ENCODE measurements at regions not wholly inside any gene's neighbourhood (a gene's known extent, or its start where the extent isn't known, plus 50 kb on each side); places are given as distances from the start of the nearest gene placed in this dataset.

DNA sequence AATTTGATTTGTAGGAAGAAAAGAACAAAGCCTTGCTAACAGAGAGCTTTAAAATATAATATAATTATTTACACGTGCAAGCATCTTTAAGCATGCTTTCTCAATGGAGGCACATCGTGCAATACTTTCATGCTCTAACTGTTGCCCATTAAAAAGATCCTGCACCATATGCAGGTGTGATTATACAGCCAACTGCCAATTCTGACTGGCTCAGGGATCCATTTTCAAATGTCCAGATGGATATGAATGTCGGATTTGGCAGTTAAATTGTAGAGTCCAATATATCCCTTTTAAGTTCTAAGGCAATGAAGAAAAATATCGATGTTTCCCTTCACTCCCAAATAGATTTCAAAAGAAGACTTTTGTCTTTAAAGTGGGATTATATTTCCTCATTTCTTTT is 416.4 kb upstream of the CD180 start:
- TF ChIP-seq, protein P1, sequence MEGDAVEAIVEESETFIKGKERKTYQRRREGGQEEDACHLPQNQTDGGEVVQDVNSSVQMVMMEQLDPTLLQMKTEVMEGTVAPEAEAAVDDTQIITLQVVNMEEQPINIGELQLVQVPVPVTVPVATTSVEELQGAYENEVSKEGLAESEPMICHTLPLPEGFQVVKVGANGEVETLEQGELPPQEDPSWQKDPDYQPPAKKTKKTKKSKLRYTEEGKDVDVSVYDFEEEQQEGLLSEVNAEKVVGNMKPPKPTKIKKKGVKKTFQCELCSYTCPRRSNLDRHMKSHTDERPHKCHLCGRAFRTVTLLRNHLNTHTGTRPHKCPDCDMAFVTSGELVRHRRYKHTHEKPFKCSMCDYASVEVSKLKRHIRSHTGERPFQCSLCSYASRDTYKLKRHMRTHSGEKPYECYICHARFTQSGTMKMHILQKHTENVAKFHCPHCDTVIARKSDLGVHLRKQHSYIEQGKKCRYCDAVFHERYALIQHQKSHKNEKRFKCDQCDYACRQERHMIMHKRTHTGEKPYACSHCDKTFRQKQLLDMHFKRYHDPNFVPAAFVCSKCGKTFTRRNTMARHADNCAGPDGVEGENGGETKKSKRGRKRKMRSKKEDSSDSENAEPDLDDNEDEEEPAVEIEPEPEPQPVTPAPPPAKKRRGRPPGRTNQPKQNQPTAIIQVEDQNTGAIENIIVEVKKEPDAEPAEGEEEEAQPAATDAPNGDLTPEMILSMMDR (IDR thresholded peaks at IDR 0.05) = no peak
- no peak for ATAC-seq
- ChIA-PET CTCF (no interaction called here), POLR2A (no interaction called here)
- no peak for DNase-seq
- Mint-ChIP-seq H3K9me3 (no peaks in the 10 kb centered on the region), H3K36me3 (ENCODE audit: low read depth) (no peaks in the 10 kb centered on the region), H3K27ac (no peak overlapping the region), H3K4me3 (no peak overlapping the region), H3K27me3 (peaks cover 2% of the 10 kb centered on the region), H3K4me1 (ENCODE audit: low read depth) (no peaks in the 10 kb centered on the region)
- intact Hi-C loops (cut with micrococcal nuclease) = no loop called here

DNA sequence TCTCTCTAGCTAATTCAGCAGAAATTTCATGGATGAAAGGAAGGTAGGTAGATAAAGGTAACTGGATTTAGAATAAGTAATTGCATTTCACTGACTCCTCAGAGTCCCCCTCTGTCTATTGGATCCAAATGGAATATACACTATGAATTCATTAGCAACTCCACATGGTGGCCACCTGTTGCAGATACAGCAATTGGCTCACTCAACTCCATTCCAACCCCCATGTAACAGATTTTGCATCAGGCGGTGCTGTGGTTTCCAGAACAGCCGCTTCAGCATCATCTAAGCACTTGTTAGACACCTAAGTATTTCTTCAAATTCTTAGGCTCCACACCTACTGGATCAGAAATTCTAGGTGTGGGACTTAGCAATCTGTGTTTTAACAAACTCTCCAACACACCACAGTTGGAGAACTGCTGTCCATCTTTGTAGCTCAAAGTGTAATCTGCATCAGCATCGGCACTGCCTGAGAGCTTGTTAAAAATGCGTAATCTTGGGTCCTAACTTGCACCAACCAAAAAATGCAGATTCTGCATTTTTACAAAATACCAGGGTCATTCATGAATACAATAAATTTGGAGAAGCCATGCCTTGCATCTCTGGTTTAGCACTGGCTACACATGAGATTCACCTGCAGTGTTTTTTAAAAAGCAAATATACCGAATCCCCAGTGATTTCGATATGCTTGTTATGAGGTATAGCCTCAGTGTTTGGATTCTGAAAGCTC is 413.8 kb upstream of the CD180 start:
- TF ChIP-seq, protein P1 (IDR thresholded peaks at IDR 0.05) = no peak
- Mint-ChIP-seq H3K4me1 (ENCODE audit: low read depth) (no peaks in the 10 kb centered on the region), H3K9me3 (no peaks in the 10 kb centered on the region), H3K27ac (no peak overlapping the region), H3K4me3 (no peak overlapping the region), H3K27me3 (peaks cover 3% of the 10 kb centered on the region), H3K36me3 (ENCODE audit: low read depth) (no peaks in the 10 kb centered on the region)
- ChIA-PET CTCF (no interaction called here), POLR2A (no interaction called here)
- DNase-seq = no peak
- intact Hi-C loops (cut with micrococcal nuclease) = no loop called here
- ATAC-seq = no peak

DNA sequence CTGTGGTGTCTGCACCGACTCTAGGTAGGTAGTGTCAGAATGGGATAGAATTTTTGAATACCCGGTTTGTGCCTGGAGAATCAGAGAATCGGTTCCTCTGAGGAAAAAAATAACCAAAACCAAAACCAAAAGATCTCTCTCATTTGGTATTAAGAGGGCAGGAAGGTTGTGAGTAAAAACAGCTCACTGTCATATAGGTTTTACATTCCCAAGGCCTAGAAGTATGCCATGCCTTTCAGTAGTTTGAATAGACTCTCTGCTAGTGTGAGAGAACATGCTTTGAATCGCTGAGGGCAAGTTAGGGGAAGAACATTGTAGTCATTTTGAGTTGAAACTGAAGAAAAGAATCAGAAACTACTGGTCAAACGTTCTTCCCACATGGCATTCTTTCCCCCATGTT is 411.4 kb upstream of the CD180 start:
- H3K4me1 Mint-ChIP-seq (ENCODE audit: low read depth) = no peaks in the 10 kb centered on the region
- H3K27me3 Mint-ChIP-seq = peaks cover 2% of the 10 kb centered on the region
- H3K4me3 Mint-ChIP-seq = no peak overlapping the region
- peaks cover under 1% of the 10 kb centered on the region for H3K9me3 Mint-ChIP-seq
- TF ChIP-seq, protein P1 (IDR thresholded peaks at IDR 0.05) = no peak
- no peak overlapping the region for H3K27ac Mint-ChIP-seq
- H3K36me3 Mint-ChIP-seq (ENCODE audit: low read depth) = no peaks in the 10 kb centered on the region
- CTCF ChIA-PET = no interaction called here
- ATAC-seq = no peak
- no peak for DNase-seq
- intact Hi-C loops (cut with micrococcal nuclease) = no loop called here
- POLR2A ChIA-PET = no interaction called here

DNA sequence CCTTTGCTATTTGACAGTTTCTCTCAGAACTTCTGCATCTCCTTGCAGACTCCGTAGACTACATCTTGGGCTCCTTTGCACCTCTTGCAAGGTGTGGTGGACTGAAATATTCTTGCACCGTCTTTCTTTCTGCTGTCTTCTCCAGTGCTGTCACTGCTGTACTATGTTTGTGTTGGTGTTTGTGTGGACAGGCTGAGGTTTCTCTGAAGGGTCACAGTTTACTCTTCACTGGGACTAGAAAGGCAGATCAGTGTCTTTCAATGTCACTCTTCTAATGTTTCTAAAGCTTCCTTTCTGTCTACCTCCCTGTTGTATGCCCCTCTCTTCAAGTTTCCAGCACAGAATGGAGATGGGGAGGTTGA is 410.0 kb upstream of the CD180 start:
- no peak for ATAC-seq
- ChIA-PET POLR2A (no interaction called here), CTCF (no interaction called here)
- Mint-ChIP-seq H3K9me3 (peaks cover 9% of the 10 kb centered on the region), H3K36me3 (ENCODE audit: low read depth) (no peaks in the 10 kb centered on the region), H3K27me3 (peaks cover 2% of the 10 kb centered on the region), H3K4me1 (ENCODE audit: low read depth) (no peaks in the 10 kb centered on the region), H3K27ac (no peak overlapping the region), H3K4me3 (no peak overlapping the region)
- DNase-seq = no peak
- intact Hi-C loops (cut with micrococcal nuclease) = no loop called here
- TF ChIP-seq, protein P1 (IDR thresholded peaks at IDR 0.05) = no peak

DNA sequence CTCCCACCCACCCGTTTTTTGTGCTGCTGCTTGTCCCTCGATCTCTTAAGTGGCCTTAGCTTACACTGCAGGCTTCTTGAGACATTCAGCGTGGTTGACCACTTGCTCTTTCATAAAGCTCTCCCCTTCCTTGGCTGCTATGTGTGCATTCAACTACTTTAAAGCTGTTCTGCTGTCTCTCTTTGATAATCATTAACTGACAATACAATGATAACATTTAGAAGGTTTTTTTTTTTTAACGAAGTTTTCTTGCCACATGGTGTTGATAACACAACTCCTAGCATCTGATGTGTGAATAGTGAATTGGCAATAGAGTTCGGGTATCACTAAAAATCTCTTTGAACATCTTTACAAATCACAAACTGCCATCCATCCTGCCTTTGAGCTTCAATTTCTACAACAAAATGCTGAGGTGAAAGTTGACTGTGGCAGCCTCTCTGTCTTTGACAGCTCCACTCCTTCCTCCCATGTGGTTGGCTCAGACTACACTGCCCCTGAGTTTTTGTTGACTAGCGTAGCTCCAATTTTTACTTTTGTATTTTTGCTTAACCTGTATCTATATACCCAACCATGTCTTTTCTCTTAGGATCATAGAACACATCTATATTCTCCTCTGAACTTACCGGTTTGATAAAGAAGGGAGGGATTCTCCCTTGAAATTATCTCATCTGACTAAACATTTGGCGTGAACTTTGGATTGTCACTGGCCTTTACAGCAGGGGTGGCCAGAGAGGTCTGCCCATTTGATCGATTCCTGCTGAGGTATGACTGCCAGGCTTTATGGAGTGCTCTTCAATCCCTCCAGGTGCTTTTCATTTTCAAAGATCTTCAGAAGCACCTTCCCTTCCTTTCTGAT is 409.4 kb upstream of the CD180 start:
- ATAC-seq (no peak), DNase-seq (no peak)
- POLR2A ChIA-PET = no interaction called here
- Mint-ChIP-seq H3K27me3 (peaks cover 2% of the 10 kb centered on the region), H3K9me3 (peaks cover 13% of the 10 kb centered on the region), H3K4me3 (no peak overlapping the region), H3K27ac (no peak overlapping the region), H3K36me3 (ENCODE audit: low read depth) (no peaks in the 10 kb centered on the region), H3K4me1 (ENCODE audit: low read depth) (no peaks in the 10 kb centered on the region)
- TF ChIP-seq, protein P1 (IDR thresholded peaks at IDR 0.05) = no peak
- intact Hi-C loops (cut with micrococcal nuclease) = no loop called here
- CTCF ChIA-PET = no interaction called here
